ENCODE measurements at regions not wholly inside any gene's neighbourhood (a gene's known extent, or its start where the extent isn't known, plus 50 kb on each side); places are given as distances from the start of the nearest gene placed in this dataset.
"Not testable (repeated sequence)": the region's sequence is repeated elsewhere in the genome, so short reads cannot be mapped to it uniquely, and the experiment has no call there.

DNA sequence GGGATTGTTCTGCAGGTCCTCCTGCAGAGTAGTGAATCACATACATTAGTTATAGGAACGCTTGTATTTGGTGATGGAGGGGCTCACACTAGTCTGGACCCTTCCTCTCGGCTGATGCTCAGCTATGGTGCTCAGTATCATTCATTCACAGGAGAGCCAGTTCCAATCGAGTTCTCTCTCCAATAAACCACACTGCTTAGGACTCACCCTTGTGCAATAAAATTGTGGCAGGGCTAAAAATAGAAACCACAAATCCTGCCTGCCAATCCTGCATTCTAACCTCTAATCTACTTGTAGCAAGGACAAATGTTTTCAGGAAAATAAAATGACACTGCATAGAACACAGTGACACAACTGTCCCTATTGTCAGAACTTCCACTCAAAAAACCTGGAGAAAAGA lies 138.4 kb upstream of the TBL1XR1 start:
- CTCF ChIA-PET: no interaction called here
- no peak for DNase-seq (ENCODE audit: low read depth, low spot score)
- TF ChIP-seq, protein P1, sequence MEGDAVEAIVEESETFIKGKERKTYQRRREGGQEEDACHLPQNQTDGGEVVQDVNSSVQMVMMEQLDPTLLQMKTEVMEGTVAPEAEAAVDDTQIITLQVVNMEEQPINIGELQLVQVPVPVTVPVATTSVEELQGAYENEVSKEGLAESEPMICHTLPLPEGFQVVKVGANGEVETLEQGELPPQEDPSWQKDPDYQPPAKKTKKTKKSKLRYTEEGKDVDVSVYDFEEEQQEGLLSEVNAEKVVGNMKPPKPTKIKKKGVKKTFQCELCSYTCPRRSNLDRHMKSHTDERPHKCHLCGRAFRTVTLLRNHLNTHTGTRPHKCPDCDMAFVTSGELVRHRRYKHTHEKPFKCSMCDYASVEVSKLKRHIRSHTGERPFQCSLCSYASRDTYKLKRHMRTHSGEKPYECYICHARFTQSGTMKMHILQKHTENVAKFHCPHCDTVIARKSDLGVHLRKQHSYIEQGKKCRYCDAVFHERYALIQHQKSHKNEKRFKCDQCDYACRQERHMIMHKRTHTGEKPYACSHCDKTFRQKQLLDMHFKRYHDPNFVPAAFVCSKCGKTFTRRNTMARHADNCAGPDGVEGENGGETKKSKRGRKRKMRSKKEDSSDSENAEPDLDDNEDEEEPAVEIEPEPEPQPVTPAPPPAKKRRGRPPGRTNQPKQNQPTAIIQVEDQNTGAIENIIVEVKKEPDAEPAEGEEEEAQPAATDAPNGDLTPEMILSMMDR (IDR thresholded peaks at IDR 0.05; ENCODE audit: low read depth, low read length): no peak
- Histone ChIP-seq H3K4me3 (ENCODE audit: low read depth, low read length) (no peak overlapping the region), H3K9me3 (ENCODE audit: control insufficient read depth, insufficient read depth, low read length) (no peaks in the 10 kb centered on the region), H3K27ac (ENCODE audit: low read depth, low read length) (no peak overlapping the region), H3K27me3 (ENCODE audit: control insufficient read depth, insufficient read depth, low read length) (no peaks in the 10 kb centered on the region)
- POLR2A ChIA-PET: no interaction called here

GRCh38 chr3:177336873-177337450 lies 139.7 kb upstream of the TBL1XR1 start:
- TF ChIP-seq, protein P1 (IDR thresholded peaks at IDR 0.05; ENCODE audit: low read depth, low read length): no peak
- H3K27me3 ChIP-seq (ENCODE audit: control insufficient read depth, insufficient read depth, low read length): no peaks in the 10 kb centered on the region
- CTCF ChIA-PET: interaction anchor here (0.5 kb wide), 1 partner anchor 23 kb away, joined by 5 read pairs; no protein-coding TSS in a partner anchor
- POLR2A ChIA-PET: interaction anchor here (0.6 kb wide), 1 partner anchor 23 kb away, joined by 3 read pairs; no protein-coding TSS in a partner anchor
- H3K27ac ChIP-seq (ENCODE audit: low read depth, low read length): no peak overlapping the region
- no peaks in the 10 kb centered on the region for H3K9me3 ChIP-seq (ENCODE audit: control insufficient read depth, insufficient read depth, low read length)
- DNase-seq (ENCODE audit: low read depth, low spot score): no peak
- H3K4me3 ChIP-seq (ENCODE audit: low read depth, low read length): no peak overlapping the region

- POLR2A ChIA-PET: interaction anchor here (0.6 kb wide), 1 partner anchor 22 kb away, joined by 3 read pairs; no protein-coding TSS in a partner anchor
- DNase-seq (ENCODE audit: low read depth, low spot score): no peak
- no peaks in the 10 kb centered on the region for H3K27me3 ChIP-seq (ENCODE audit: control insufficient read depth, insufficient read depth, low read length)
- CTCF ChIA-PET: interaction anchor here (0.5 kb wide), 1 partner anchor 22 kb away, joined by 5 read pairs; no protein-coding TSS in a partner anchor
- no peak overlapping the region for H3K27ac ChIP-seq (ENCODE audit: low read depth, low read length)
- H3K9me3 ChIP-seq (ENCODE audit: control insufficient read depth, insufficient read depth, low read length): no peaks in the 10 kb centered on the region
- no peak overlapping the region for H3K4me3 ChIP-seq (ENCODE audit: low read depth, low read length)
- TF ChIP-seq, protein P1 (IDR thresholded peaks at IDR 0.05; ENCODE audit: low read depth, low read length): no peak
Observed at GRCh38 chr3:177337541-177338331, 140.5 kb upstream of the TBL1XR1 start.

GRCh38 chr3:177338697-177339219 lies 141.5 kb upstream of the TBL1XR1 start:
- Histone ChIP-seq H3K27me3 (ENCODE audit: control insufficient read depth, insufficient read depth, low read length) (no peaks in the 10 kb centered on the region), H3K27ac (ENCODE audit: low read depth, low read length) (no peak overlapping the region), H3K4me3 (ENCODE audit: low read depth, low read length) (no peak overlapping the region), H3K9me3 (ENCODE audit: control insufficient read depth, insufficient read depth, low read length) (no peaks in the 10 kb centered on the region)
- TF ChIP-seq, protein P1 (IDR thresholded peaks at IDR 0.05; ENCODE audit: low read depth, low read length): no peak
- ChIA-PET CTCF (no interaction called here), POLR2A (interaction anchor here (0.5 kb wide), 1 partner anchor 288 kb away, joined by 10 read pairs; no protein-coding TSS in a partner anchor)
- no peak for DNase-seq (ENCODE audit: low read depth, low spot score)

GRCh38 chr3:177339220-177339703 lies 142.0 kb upstream of the TBL1XR1 start:
- DNase-seq (ENCODE audit: low read depth, low spot score); H3K4me3 ChIP-seq (ENCODE audit: low read depth, low read length); H3K27ac ChIP-seq (ENCODE audit: low read depth, low read length); H3K27me3 ChIP-seq (ENCODE audit: control insufficient read depth, insufficient read depth, low read length); CTCF ChIA-PET; H3K9me3 ChIP-seq (ENCODE audit: control insufficient read depth, insufficient read depth, low read length); POLR2A ChIA-PET: not testable (repeated sequence)
